Nephron (organoid): ENCODE measurements at regions not wholly inside any gene's neighbourhood (a gene's known extent, or its start where the extent isn't known, plus 50 kb on each side); places are given as distances from the start of the nearest gene placed in this dataset.

Source experiments
- H3K27ac Mint-ChIP-seq, 3 experiments: 2 replicates each; pipeline ENCODE4 v1.8.0; 2020; ENCODE audit warnings: mixed read lengths in 3 of 3, mild to moderate bottlenecking in 2 of 3, moderate library complexity in 1 of 3
- H3K27me3 Mint-ChIP-seq: 2 replicates; pipeline ENCODE4 v1.8.0; 2021; ENCODE audit warnings: low read depth, mild to moderate bottlenecking, moderate library complexity, mixed read lengths
- H3K36me3 Mint-ChIP-seq: 2 replicates; pipeline ENCODE4 v1.8.0; 2020; ENCODE audit warnings: low read depth, mixed read lengths
- H3K4me1 Mint-ChIP-seq: 2 replicates; pipeline ENCODE4 v1.8.0; 2020; ENCODE audit warnings: mixed read lengths
- H3K4me3 Mint-ChIP-seq, 3 experiments: 2 replicates each; pipeline ENCODE4 v1.8.0; 2020; ENCODE audit warnings: mild to moderate bottlenecking in 3 of 3, mixed read lengths in 3 of 3, moderate library complexity in 2 of 3
- H3K9me3 Mint-ChIP-seq: 2 replicates; pipeline ENCODE4 v1.8.0; 2020; ENCODE audit warnings: mixed read lengths
- CTCF ChIP-seq, 3 experiments: fragments of 200-600 bp; sonication (generic); IDR thresholded peaks; one replicate each; pipeline ENCODE4 v1.5.0; 2021; ENCODE audit warnings: antibody characterized with exemption in 3 of 3; ENCODE audit not compliant: unreplicated experiment in 3 of 3

- no peak for TF ChIP-seq CTCF (IDR thresholded peaks at IDR 0.05; ENCODE audit: unreplicated experiment in 3 of 3)
- Mint-ChIP-seq H3K9me3 (peaks cover 5% of the 10 kb centered on the region), H3K27ac (peak overlapping the region in 1 of 3 experiments; percentile 7), H3K36me3 (no peaks in the 10 kb centered on the region), H3K4me3 (no peak overlapping the region), H3K4me1 (no peaks in the 10 kb centered on the region), H3K27me3 (no peaks in the 10 kb centered on the region)
Observed at GRCh38 chr5:163908253-163908652, 402.8 kb downstream of the MAT2B start.

GRCh38 chr5:163910226-163910625 lies 404.8 kb downstream of the MAT2B start:
- Mint-ChIP-seq H3K27ac (no peak overlapping the region), H3K36me3 (no peaks in the 10 kb centered on the region), H3K4me3 (no peak overlapping the region), H3K4me1 (no peaks in the 10 kb centered on the region), H3K9me3 (peaks cover 2% of the 10 kb centered on the region), H3K27me3 (no peaks in the 10 kb centered on the region)
- TF ChIP-seq CTCF (IDR thresholded peaks at IDR 0.05; ENCODE audit: unreplicated experiment in 3 of 3): no peak

GRCh38 chr5:163912046-163912445 lies 406.6 kb downstream of the MAT2B start:
- Mint-ChIP-seq H3K36me3 (no peaks in the 10 kb centered on the region), H3K9me3 (peaks cover 2% of the 10 kb centered on the region), H3K27ac (no peak overlapping the region), H3K4me1 (no peaks in the 10 kb centered on the region), H3K27me3 (no peaks in the 10 kb centered on the region), H3K4me3 (no peak overlapping the region)
- no peak for TF ChIP-seq CTCF (IDR thresholded peaks at IDR 0.05; ENCODE audit: unreplicated experiment in 3 of 3)

- Mint-ChIP-seq H3K9me3 (no peaks in the 10 kb centered on the region), H3K36me3 (no peaks in the 10 kb centered on the region), H3K27me3 (no peaks in the 10 kb centered on the region)
Observed at GRCh38 chr5:163913548-163913947, 408.1 kb downstream of the MAT2B start.

GRCh38 chr5:163914910-163915309 lies 409.5 kb downstream of the MAT2B start:
- TF ChIP-seq CTCF (IDR thresholded peaks at IDR 0.05; ENCODE audit: unreplicated experiment in 3 of 3): no peak
- no peaks in the 10 kb centered on the region for H3K27me3 Mint-ChIP-seq
- H3K4me3 Mint-ChIP-seq: no peak overlapping the region
- H3K27ac Mint-ChIP-seq: no peak overlapping the region
- no peaks in the 10 kb centered on the region for H3K36me3 Mint-ChIP-seq
- H3K4me1 Mint-ChIP-seq: no peaks in the 10 kb centered on the region
- peaks cover 7% of the 10 kb centered on the region for H3K9me3 Mint-ChIP-seq

More at GRCh38 chr5:163913548-163913947, 408.1 kb downstream of the MAT2B start:
- Mint-ChIP-seq H3K27ac (no peak overlapping the region), H3K4me3 (no peak overlapping the region), H3K4me1 (no peaks in the 10 kb centered on the region)
- TF ChIP-seq CTCF (IDR thresholded peaks at IDR 0.05; ENCODE audit: unreplicated experiment in 3 of 3): no peak

- H3K9me3 Mint-ChIP-seq: peaks cover 7% of the 10 kb centered on the region
- H3K27me3 Mint-ChIP-seq: no peaks in the 10 kb centered on the region
- H3K27ac Mint-ChIP-seq: no peak overlapping the region
- no peaks in the 10 kb centered on the region for H3K36me3 Mint-ChIP-seq
- no peak overlapping the region for H3K4me3 Mint-ChIP-seq
- no peak for TF ChIP-seq CTCF (IDR thresholded peaks at IDR 0.05; ENCODE audit: unreplicated experiment in 3 of 3)
- no peaks in the 10 kb centered on the region for H3K4me1 Mint-ChIP-seq
Observed at GRCh38 chr5:163915481-163915961, 410.1 kb downstream of the MAT2B start.
